HEK293 (cell line): ENCODE measurements at regions not wholly inside any gene's neighbourhood (a gene's known extent, or its start where the extent isn't known, plus 50 kb on each side); places are given as distances from the start of the nearest gene placed in this dataset.

Experiments
- MYNN ChIP-seq: fragments of 450-650 bp; formaldehyde crosslinking; IDR thresholded peaks from 2 replicates; pipeline ENCODE4 v1.5.1; 2016; ENCODE audit warnings: missing biosample characterization, missing genetic modification characterization, borderline replicate concordance
- TRIM28 ChIP-seq: IDR thresholded peaks from 2 replicates; pipeline ENCODE4 v1.6.1; 2011; ENCODE audit warnings: low read length, control low read depth, borderline replicate concordance
- YY1 ChIP-seq: fragments of 450-650 bp; formaldehyde crosslinking; IDR thresholded peaks from 2 replicates; pipeline ENCODE4 v1.5.1; 2018; ENCODE audit warnings: missing biosample characterization, missing genetic modification characterization
- ZNF223 ChIP-seq: fragments of 450-650 bp; formaldehyde crosslinking; IDR thresholded peaks from 2 replicates; pipeline ENCODE4 v1.5.1; 2016; ENCODE audit warnings: missing biosample characterization, missing genetic modification characterization
- ZNF391 ChIP-seq: fragments of 450-650 bp; formaldehyde crosslinking; IDR thresholded peaks from 2 replicates; pipeline ENCODE4 v1.5.1; 2016; ENCODE audit warnings: low read depth, missing biosample characterization, missing genetic modification characterization, borderline replicate concordance
- ZNF558 ChIP-seq: fragments of 450-650 bp; formaldehyde crosslinking; IDR thresholded peaks from 2 replicates; pipeline ENCODE4 v1.5.1; 2016; ENCODE audit warnings: missing biosample characterization, missing genetic modification characterization
- ZNF747 ChIP-seq: fragments of 450-650 bp; formaldehyde crosslinking; IDR thresholded peaks from 2 replicates; pipeline ENCODE4 v1.5.1; 2016; ENCODE audit warnings: missing biosample characterization, missing genetic modification characterization
- TF ChIP-seq, protein P1 (sequence below): fragments of 450-650 bp; formaldehyde crosslinking; IDR thresholded peaks from 2 replicates; pipeline ENCODE4 v1.5.1; 2016; ENCODE audit warnings: missing biosample characterization, missing genetic modification characterization
- TF ChIP-seq, protein P2 (sequence below): fragments of 450-650 bp; formaldehyde crosslinking; IDR thresholded peaks from 2 replicates; pipeline ENCODE4 v1.5.1; 2016; ENCODE audit warnings: missing biosample characterization, missing genetic modification characterization
- TF ChIP-seq, protein P3 (sequence below): fragments of 450-650 bp; formaldehyde crosslinking; IDR thresholded peaks from 2 replicates; pipeline ENCODE4 v1.5.1; 2016; ENCODE audit warnings: missing biosample characterization, missing genetic modification characterization

DNA sequence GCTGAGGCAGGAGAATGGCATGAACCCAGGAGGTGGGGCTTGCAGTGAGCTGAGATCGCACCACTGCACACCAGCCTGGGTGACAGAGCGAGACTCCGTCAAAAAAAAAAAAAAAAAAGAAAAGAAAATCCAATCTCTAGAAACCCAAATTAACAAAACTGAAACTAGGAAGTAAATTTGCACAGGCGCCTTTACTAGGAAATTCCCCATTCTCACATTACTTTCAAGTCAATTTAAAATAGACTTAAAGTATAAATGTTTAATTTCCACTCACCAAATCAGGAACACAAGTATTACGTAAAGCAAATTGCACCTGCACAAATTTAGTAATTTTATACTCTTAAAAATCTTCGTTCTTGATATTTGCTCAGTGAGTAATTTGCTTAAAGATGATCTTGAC lies 67.8 kb upstream of the BCAR3 start:
- TF ChIP-seq, protein P1, sequence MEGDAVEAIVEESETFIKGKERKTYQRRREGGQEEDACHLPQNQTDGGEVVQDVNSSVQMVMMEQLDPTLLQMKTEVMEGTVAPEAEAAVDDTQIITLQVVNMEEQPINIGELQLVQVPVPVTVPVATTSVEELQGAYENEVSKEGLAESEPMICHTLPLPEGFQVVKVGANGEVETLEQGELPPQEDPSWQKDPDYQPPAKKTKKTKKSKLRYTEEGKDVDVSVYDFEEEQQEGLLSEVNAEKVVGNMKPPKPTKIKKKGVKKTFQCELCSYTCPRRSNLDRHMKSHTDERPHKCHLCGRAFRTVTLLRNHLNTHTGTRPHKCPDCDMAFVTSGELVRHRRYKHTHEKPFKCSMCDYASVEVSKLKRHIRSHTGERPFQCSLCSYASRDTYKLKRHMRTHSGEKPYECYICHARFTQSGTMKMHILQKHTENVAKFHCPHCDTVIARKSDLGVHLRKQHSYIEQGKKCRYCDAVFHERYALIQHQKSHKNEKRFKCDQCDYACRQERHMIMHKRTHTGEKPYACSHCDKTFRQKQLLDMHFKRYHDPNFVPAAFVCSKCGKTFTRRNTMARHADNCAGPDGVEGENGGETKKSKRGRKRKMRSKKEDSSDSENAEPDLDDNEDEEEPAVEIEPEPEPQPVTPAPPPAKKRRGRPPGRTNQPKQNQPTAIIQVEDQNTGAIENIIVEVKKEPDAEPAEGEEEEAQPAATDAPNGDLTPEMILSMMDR (tag by site-specific recombination), result no peak
- TF ChIP-seq ZNF558 (tag by site-specific recombination) (no peak), TRIM28 (no peak), ZNF223 (tag by site-specific recombination) (no peak), ZNF747 (no peak), YY1 (tag by site-specific recombination) (no peak), ZNF391 (tag by site-specific recombination) (no peak), MYNN (tag by site-specific recombination) (no peak)
- TF ChIP-seq, protein P2, sequence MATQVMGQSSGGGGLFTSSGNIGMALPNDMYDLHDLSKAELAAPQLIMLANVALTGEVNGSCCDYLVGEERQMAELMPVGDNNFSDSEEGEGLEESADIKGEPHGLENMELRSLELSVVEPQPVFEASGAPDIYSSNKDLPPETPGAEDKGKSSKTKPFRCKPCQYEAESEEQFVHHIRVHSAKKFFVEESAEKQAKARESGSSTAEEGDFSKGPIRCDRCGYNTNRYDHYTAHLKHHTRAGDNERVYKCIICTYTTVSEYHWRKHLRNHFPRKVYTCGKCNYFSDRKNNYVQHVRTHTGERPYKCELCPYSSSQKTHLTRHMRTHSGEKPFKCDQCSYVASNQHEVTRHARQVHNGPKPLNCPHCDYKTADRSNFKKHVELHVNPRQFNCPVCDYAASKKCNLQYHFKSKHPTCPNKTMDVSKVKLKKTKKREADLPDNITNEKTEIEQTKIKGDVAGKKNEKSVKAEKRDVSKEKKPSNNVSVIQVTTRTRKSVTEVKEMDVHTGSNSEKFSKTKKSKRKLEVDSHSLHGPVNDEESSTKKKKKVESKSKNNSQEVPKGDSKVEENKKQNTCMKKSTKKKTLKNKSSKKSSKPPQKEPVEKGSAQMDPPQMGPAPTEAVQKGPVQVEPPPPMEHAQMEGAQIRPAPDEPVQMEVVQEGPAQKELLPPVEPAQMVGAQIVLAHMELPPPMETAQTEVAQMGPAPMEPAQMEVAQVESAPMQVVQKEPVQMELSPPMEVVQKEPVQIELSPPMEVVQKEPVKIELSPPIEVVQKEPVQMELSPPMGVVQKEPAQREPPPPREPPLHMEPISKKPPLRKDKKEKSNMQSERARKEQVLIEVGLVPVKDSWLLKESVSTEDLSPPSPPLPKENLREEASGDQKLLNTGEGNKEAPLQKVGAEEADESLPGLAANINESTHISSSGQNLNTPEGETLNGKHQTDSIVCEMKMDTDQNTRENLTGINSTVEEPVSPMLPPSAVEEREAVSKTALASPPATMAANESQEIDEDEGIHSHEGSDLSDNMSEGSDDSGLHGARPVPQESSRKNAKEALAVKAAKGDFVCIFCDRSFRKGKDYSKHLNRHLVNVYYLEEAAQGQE (tag by site-specific recombination), result no peak
- TF ChIP-seq, protein P3, sequence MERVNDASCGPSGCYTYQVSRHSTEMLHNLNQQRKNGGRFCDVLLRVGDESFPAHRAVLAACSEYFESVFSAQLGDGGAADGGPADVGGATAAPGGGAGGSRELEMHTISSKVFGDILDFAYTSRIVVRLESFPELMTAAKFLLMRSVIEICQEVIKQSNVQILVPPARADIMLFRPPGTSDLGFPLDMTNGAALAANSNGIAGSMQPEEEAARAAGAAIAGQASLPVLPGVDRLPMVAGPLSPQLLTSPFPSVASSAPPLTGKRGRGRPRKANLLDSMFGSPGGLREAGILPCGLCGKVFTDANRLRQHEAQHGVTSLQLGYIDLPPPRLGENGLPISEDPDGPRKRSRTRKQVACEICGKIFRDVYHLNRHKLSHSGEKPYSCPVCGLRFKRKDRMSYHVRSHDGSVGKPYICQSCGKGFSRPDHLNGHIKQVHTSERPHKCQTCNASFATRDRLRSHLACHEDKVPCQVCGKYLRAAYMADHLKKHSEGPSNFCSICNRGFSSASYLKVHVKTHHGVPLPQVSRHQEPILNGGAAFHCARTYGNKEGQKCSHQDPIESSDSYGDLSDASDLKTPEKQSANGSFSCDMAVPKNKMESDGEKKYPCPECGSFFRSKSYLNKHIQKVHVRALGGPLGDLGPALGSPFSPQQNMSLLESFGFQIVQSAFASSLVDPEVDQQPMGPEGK (tag by site-specific recombination), result no peak
